ENCODE measurements at regions not wholly inside any gene's neighbourhood (a gene's known extent, or its start where the extent isn't known, plus 50 kb on each side); places are given as distances from the start of the nearest gene placed in this dataset.

- TF ChIP-seq ZNF394 (tag by site-specific recombination; IDR thresholded peaks at IDR 0.05; ENCODE audit: borderline replicate concordance) (no peak), MYNN (tag by site-specific recombination; IDR thresholded peaks at IDR 0.05; ENCODE audit: borderline replicate concordance) (no peak), FEZF1 (tag by site-specific recombination; IDR thresholded peaks at IDR 0.05) (no peak), ZBTB8A (tag by site-specific recombination; IDR thresholded peaks at IDR 0.05) (no peak), ZNF777 (tag by site-specific recombination; IDR thresholded peaks at IDR 0.05; ENCODE audit: borderline replicate concordance) (no peak), SALL2 (tag by site-specific recombination; IDR thresholded peaks at IDR 0.05; ENCODE audit: borderline replicate concordance) (no peak), SETDB1 (IDR thresholded peaks at IDR 0.05; ENCODE audit: insufficient read length, low read length) (no peak), ZNF211 (tag by site-specific recombination; IDR thresholded peaks at IDR 0.05; ENCODE audit: low read depth) (no peak), ZNF555 (tag by site-specific recombination; conservative IDR thresholded peaks at IDR 0.05) (no peak)
Observed at GRCh38 chr7:4566714-4567113, 115.4 kb upstream of the FOXK1 start (continued).

GRCh38 chr7:4574851-4575250 is 107.2 kb upstream of the FOXK1 start:
- Histone ChIP-seq H3K9me3 (ENCODE audit: control insufficient read depth, insufficient read depth, low read depth, low read length) (no peaks in the 10 kb centered on the region), H3K36me3 (ENCODE audit: control insufficient read depth in 2 of 2, insufficient read depth in 1 of 2, low read length in 2 of 2) (no peaks in the 10 kb centered on the region), H3K4me3 (ENCODE audit: low read depth, low read length) (no peak overlapping the region), H3K4me1 (ENCODE audit: control insufficient read depth, insufficient read depth, low read length) (no peaks in the 10 kb centered on the region), H3K27ac (ENCODE audit: extremely low read depth, low read depth, low read length) (no peak overlapping the region)
- TF ChIP-seq ZSCAN16 (tag by site-specific recombination; IDR thresholded peaks at IDR 0.05) (no peak), SP7 (tag by site-specific recombination; IDR thresholded peaks at IDR 0.05) (no peak), BCL11A (tag by site-specific recombination; IDR thresholded peaks at IDR 0.05; ENCODE audit: low read depth) (no peak), MEIS1 (CRISPR knock-in tag; IDR thresholded peaks at IDR 0.05; ENCODE audit: borderline replicate concordance) (no peak), ZNF624 (tag by site-specific recombination; IDR thresholded peaks at IDR 0.05) (no peak), ZNF677 (tag by site-specific recombination; IDR thresholded peaks at IDR 0.05) (no peak), ZBTB7A (tag by site-specific recombination; IDR thresholded peaks at IDR 0.05; ENCODE audit: low read depth) (no peak), ZNF121 (tag by site-specific recombination; IDR thresholded peaks at IDR 0.05) (no peak), ZNF600 (tag by site-specific recombination; IDR thresholded peaks at IDR 0.05) (no peak), EGR2 (tag by site-specific recombination; IDR thresholded peaks at IDR 0.05; ENCODE audit: low read depth) (no peak), ZNF747 (tag by site-specific recombination; IDR thresholded peaks at IDR 0.05) (no peak)
- ChIA-PET CTCF (no interaction called here), POLR2A (no interaction called here)

- no peak overlapping the region for H3K4me3 ChIP-seq (ENCODE audit: low read depth, low read length)
- ChIA-PET POLR2A (no interaction called here), CTCF (no interaction called here)
- no peaks in the 10 kb centered on the region for H3K9me3 ChIP-seq (ENCODE audit: control insufficient read depth, insufficient read depth, low read depth, low read length)
- no peak overlapping the region for H3K27ac ChIP-seq (ENCODE audit: extremely low read depth, low read depth, low read length)
- TF ChIP-seq, protein P1, sequence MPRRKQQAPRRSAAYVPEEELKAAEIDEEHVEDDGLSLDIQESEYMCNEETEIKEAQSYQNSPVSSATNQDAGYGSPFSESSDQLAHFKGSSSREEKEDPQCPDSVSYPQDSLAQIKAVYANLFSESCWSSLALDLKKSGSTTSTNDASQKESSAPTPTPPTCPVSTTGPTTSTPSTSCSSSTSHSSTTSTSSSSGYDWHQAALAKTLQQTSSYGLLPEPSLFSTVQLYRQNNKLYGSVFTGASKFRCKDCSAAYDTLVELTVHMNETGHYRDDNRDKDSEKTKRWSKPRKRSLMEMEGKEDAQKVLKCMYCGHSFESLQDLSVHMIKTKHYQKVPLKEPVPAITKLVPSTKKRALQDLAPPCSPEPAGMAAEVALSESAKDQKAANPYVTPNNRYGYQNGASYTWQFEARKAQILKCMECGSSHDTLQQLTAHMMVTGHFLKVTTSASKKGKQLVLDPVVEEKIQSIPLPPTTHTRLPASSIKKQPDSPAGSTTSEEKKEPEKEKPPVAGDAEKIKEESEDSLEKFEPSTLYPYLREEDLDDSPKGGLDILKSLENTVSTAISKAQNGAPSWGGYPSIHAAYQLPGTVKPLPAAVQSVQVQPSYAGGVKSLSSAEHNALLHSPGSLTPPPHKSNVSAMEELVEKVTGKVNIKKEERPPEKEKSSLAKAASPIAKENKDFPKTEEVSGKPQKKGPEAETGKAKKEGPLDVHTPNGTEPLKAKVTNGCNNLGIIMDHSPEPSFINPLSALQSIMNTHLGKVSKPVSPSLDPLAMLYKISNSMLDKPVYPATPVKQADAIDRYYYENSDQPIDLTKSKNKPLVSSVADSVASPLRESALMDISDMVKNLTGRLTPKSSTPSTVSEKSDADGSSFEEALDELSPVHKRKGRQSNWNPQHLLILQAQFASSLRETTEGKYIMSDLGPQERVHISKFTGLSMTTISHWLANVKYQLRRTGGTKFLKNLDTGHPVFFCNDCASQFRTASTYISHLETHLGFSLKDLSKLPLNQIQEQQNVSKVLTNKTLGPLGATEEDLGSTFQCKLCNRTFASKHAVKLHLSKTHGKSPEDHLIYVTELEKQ (tag by site-specific recombination; IDR thresholded peaks at IDR 0.05; ENCODE audit: borderline replicate concordance): no peak
- no peak for TF ChIP-seq ZNF514 (tag by site-specific recombination; IDR thresholded peaks at IDR 0.05)
- H3K4me1 ChIP-seq (ENCODE audit: control insufficient read depth, insufficient read depth, low read length): no peaks in the 10 kb centered on the region
- H3K36me3 ChIP-seq (ENCODE audit: control insufficient read depth in 2 of 2, insufficient read depth in 1 of 2, low read length in 2 of 2): no peaks in the 10 kb centered on the region
Observed at GRCh38 chr7:4575254-4575653, 106.8 kb upstream of the FOXK1 start.

All from HEK293 (cell line).